ENCODE measurements at regions not wholly inside any gene's neighbourhood (a gene's known extent, or its start where the extent isn't known, plus 50 kb on each side); places are given as distances from the start of the nearest gene placed in this dataset.
A peak's percentile ranks its signal among the peaks of the same experiment; 100 is the strongest.

- no peak for DNase-seq
Observed at GRCh38 chr11:56932572-56933220, 56.0 kb upstream of the OR5AK2 start.

GRCh38 chr11:56923116-56923515, 65.6 kb upstream of the OR5AK2 start:
- no peak for DNase-seq

DNA sequence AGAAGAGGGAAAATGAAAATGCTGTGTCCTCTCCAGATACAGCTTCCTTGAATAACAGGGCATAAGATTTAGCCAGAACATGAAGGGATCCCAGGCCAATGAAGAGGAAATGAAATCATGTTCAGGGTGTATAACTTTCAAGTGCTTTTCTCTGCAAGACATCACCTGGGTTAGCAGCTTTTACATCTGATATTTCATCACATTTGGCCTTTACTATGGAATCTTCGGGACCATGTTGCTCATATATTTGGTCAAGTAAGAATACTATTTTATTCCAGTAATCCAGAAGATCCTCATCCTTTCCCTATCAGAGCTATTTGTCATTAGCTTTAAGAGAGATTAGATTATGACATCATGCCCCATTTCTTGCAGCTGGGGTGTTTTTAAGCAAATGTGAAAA, 66.3 kb upstream of the OR5AK2 start:
- no peak for DNase-seq

DNA sequence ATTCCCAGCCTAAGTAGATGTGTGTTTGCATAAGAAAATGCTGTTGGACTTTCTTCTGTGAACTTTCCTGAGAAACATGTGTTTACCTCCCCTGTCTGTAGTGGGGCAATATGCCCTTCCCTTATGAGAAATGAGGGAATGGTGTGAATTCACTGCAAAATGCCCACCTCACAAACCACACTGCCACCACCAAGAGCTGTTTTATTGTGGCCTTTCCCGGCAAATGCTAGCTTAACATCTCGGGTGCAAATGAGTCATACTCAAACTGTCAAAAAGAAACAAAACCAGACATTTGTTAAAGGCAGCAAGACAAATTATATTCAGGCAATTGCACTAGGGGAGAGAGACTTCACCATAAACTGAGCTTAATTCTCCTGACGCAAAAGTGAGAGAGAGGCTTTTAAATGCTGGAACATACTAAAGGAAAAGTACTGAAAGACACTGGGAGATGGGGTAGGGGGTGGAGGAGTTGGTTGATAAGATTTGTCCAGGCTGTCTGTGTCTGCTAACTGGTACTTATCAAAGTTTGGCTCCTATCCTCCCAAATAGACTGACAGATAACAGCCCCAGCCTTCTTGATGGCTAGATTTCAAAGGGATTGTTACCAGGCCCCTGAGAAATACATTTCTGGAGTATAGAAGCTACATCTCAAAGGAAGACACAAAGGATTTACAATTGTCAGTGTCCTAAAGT, 70.9 kb upstream of the OR5AK2 start:
- no peak for DNase-seq

DNA sequence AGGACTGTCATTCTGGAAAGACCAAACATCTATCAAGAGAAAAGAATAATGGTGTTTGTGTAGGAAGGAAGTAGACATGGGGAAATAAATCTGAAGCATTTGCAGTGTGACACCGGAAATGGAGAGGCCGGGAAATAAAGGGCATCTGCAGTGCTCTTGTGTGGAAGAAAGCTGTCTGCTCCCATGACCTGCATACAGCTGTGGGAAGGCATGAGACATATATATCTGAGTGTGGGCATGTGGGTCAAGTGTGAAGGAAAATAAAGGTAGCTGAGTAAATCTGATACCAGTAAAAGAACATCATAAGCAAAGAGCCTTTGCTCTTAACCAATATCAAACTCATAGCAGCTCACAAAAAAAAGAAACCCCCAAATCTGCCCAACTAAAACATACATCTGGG, 72.1 kb upstream of the OR5AK2 start:
- no peak for DNase-seq

- DNase-seq, result no peak
Observed at GRCh38 chr11:56916162-56916561, 72.6 kb upstream of the OR5AK2 start.

GRCh38 chr11:56911312-56911711, 77.4 kb upstream of the OR5AK2 start:
- DNase-seq, result peak in 2 of 3 donors; percentile 1 to 2

DNA sequence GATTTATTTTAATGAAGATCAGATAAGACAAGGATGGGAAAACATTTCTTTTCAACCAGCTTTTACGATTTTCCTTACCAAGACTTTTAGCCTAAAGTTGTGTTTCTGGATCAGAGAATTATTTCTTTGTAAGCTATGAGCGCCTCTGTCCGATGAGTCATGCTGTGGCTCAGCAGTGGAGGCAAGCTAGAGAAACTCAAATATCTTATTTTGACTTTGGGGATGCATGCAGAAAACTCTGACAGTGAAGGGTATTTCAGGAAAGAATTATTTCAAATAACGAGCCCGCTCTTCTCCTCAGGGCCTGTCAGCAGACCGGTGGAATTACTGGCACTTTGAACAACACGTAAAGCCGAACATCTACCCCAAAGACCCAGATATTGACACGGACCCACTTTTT, 77.9 kb upstream of the OR5AK2 start:
- no peak for DNase-seq

- DNase-seq, result no peak
Observed at GRCh38 chr11:56910046-56910773, 78.5 kb upstream of the OR5AK2 start.

DNA sequence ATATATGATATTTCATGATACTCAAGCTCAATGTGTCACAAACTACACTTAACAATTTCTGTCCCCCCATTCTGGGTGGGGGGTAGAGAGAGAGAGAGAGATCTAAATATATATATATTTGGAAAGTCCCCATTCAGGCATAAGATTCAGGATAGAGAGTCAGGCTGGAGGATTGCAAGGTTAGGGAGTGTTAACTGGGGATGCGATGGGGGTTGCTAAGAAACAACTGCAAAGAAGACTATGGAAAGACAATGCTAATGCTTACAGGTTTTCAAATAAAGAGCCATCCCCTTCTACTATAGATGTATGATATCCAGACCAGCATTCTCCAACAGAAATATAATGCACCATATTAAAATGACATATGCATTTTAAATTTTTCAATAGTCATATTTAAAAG, 79.2 kb upstream of the OR5AK2 start:
- DNase-seq, result no peak

DNA sequence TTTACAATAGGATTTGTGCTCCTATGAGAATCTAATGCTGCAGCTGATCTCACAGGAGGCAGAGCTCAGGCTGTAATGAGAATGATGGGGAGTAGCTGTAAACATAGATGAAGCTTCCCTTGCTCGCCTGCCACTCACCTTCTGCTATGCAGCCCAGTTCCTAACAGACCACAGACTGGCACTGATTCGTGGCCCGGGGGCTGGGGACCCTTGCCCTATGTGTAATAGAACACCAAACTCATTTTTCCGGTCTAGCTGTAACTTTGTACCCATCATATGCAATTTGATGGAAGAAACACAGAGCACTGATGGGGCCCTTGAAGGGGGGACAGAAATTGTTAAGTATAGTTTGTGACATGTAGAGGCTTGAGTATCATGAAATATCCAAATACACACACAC, 79.6 kb upstream of the OR5AK2 start:
- no peak for DNase-seq

- DNase-seq, result no peak
Observed at GRCh38 chr11:56906683-56907148, 82.0 kb upstream of the OR5AK2 start.

DNA sequence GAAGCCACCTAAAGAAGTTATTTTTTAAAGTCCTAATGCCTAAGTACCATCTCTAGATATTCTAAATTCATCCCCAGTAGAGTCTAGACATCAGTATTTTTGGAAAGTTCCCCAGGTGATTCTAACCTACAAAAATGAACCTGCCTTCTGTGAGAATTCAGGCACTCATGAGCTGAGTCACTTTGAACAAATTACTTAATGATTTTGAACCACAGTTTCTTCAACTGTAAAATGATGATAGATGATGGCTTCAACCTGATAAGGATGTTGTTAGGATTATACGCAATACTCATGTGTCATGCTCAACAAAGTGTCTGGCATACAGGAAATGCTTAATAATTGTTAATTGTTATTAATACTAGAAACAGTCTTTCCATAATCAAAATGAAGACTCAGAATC, 82.8 kb upstream of the OR5AK2 start:
- DNase-seq, result no peak

DNA sequence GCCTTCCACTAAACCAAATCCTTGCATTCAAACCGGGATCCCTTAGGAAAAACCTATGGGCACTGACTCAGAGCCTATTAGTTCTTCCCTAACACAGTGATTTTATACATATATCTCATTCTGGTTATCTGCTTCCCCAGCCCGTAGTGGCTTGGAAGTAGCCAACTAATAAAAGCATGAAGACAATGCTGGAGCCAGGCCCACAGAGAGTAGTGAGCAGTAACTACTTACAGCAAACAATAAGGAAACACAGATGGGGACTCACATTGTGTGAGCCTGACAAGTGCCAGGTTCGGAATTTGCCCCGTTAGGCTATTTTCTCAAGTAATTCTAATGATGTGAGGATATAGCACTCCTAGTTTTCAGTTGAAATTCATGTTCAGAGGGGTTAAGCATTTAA, 83.3 kb upstream of the OR5AK2 start:
- DNase-seq, result no peak

DNA sequence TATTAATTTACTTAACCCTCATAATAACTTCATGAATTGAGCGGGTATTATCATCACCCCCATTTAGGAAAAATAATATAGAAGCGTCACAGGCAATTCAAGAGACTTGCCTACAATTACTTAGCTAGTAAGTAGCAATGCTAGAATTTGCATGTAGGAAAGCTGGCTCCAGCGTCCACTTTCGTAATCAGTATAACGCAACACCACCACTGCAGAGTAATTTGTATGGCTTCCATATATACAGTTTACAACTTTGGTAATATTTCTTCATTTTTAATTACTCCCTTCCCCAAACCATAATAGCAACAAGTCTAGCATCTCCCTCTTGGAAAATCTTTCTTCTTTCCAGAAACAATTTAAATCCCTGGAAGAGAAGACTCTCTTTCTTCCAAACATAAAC, 89.9 kb upstream of the OR5AK2 start:
- DNase-seq, result no peak

DNA sequence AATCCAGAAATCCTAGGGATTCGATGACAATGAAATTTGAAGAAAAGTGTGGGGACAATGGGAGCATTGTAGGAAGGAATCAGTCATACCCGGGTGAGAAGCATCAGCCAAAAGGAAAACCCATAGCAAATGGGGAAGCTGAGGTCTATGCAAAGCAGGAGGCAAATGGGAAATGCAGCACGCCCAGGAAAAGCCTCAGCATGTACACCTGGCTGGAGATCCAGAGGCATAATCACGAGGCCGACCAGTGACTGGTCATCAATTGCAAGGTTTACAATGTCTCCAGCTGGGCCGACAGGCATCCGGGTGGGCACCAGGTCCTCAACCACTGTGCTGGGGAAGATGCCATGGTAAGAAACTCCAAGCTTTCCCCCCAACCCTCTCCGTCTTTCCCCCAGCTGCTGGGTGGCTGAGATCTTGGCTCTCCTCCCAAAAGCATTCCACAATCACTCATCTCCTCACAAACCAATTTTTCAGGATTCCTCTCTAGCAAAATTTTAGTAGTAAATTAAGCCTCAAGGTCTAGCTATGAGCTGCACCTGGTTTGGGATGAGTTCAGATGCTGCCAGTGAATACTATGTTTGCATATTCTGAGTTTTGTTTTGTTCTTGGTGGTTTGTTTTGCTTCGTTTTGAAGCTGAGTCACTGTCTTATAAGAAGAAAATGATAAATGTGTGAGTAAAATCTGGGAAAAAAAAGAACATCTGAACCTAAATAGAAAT, 98.0 kb upstream of the OR5AK2 start:
- DNase-seq, result no peak

DNA sequence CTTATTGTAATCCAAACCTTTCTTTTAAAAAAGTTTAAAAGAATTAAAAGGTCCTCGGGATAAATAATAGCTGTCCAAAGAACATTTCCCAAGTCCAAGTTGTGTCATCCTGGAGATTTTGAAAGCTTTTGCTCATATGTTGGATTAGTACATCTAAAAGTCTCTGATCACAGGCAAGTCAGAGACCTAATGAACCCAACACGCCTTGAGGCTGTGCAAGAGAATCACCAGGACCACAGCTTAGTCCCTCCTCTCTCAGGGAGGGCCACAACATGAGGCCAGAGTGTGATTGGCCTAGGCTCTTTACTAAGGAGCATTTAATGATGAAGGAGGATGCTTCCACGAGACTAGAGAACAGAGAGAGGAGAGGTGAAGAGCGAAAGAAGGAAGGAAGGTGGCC, 98.7 kb upstream of the OR5AK2 start:
- no peak for DNase-seq

GRCh38 chr11:56887940-56888339, 100.8 kb upstream of the OR5AK2 start:
- DNase-seq, result no peak

GRCh38 chr11:56886455-56886854, 102.3 kb upstream of the OR5AK2 start:
- DNase-seq, result no peak

- DNase-seq, result no peak
Observed at GRCh38 chr11:56885854-56886253, 102.9 kb upstream of the OR5AK2 start.

- DNase-seq, result no peak
Observed at GRCh38 chr11:56885177-56885576, 103.5 kb upstream of the OR5AK2 start.

- DNase-seq, result no peak
Observed at GRCh38 chr11:56883371-56883987, 105.2 kb upstream of the OR5AK2 start.
